ENCODE measurements at regions not wholly inside any gene's neighbourhood (a gene's known extent, or its start where the extent isn't known, plus 50 kb on each side); places are given as distances from the start of the nearest gene placed in this dataset.

GRCh38 chr2:147506889-147507288 is 337.9 kb upstream of the ACVR2A start:
- DNase-seq (ENCODE audit: low read depth in 3 of 3): no peak

DNA sequence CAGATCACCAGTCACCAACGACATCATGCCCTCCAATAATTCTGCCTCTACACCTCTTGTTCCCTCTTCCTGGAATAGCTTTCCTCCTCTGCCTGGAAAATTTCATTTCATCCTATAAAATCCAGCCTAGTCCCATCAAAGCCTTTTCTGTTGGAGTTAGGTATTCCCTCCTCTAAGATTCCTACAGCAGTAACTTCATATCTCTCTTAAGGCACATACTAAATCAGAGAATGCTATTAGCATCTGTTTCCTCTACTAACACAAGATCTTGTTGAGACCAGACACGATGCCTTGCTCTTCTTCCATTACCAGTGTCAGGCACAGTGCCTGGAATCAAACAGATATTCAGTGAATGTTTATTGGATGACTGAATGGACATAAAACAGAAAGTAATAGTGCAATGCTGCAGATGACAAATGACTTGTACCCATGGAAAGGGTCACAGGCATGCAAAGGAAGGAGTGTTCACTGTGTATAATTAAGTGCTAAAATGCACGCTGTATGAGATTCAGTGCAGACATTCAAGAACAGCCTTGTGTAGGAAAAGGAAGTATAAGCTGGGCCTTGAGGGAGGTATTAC is 342.0 kb upstream of the ACVR2A start:
- DNase-seq (ENCODE audit: low read depth in 3 of 3): no peak

DNA sequence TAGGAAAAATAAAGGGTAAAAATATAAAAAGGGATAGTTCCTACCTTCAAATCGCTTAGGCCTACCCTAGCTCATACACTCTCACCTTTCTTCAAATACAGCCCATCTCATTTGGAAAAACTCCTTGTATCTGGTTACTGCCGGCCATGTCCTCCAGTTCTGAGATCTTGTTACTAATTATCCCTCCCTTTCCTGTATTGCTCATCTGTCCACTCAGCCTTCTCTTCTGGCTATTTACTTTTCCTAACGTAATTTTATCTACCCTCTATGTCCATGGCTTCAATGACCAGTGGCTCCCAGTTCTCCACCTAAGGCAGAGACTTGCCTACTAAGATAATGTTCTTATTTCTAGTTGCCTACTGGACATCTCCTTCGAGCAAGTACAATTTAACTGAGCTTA is 342.9 kb upstream of the ACVR2A start:
- DNase-seq (ENCODE audit: low read depth in 3 of 3): no peak

DNA sequence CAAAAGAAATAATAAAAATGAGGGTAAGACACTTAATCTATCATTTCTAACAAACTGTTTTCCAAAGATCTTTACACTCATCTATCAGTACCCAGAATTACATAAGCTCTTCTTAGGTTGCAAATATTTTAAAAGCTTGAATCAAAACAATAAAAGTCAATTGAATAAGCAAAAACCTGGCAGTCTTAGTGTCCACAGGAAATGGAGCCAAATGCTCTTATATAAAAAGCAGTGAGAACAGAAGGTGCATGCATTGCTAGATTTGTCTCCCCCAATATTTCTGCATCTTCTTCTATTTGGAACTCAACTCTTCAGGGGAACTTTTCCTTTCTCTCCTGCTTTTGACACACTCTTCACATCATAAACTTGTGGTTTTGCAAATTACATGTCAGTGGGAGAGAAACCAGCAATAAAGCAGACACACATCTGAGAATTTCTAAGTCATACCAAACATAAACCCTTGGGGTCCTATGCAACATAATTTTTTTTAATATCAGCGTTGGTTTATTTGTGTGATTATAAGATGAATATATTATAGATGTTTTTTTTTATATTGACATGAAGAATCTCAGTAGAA is 343.9 kb upstream of the ACVR2A start:
- no peak for DNase-seq (ENCODE audit: low read depth in 3 of 3)

DNA sequence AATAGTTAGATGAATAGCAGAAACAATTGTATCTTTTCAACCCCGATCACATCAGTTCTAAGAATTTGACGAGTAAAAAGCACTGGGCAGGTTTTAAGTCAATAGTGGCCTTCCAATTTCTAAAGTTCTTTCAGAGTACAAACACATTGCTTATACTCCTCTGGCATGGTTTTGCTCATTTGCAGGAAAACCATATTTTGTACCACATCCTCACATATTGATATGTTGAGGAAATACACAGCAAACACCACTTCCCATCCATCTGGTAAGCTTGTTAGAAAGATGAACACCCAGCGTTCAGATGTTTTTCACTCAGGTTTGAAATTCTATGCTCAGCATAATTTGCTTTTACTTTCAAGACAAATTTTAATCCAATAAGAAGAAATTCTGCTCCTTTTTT is 344.6 kb upstream of the ACVR2A start:
- no peak for DNase-seq (ENCODE audit: low read depth in 3 of 3)

- no peak for DNase-seq (ENCODE audit: low read depth in 3 of 3)
Observed at GRCh38 chr2:147499785-147500184, 345.0 kb upstream of the ACVR2A start.

DNA sequence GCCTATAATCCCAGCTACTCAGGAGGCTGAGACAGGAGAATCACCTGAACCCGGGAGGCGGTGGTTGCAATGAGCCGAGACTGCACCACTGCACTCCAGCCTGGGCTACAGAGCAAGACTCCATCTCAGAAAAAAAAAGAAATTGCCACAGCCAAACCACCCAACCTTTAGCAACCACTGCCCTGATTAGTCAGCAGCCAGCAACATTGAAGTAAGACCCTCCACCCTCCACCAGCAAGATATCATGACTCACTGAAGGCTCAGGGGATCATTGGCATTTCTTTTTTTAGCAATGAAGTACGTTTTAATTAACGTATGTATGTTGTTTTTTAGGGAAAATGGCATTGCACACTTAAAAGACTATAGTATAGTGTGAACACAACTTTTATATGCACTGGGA is 349.1 kb upstream of the ACVR2A start:
- no peak for DNase-seq (ENCODE audit: low read depth in 3 of 3)

GRCh38 chr2:147492471-147492870 is 352.4 kb upstream of the ACVR2A start:
- no peak for DNase-seq (ENCODE audit: low read depth in 3 of 3)

- DNase-seq (ENCODE audit: low read depth in 3 of 3): no peak
Observed at GRCh38 chr2:147491506-147491905, 353.3 kb upstream of the ACVR2A start.

DNA sequence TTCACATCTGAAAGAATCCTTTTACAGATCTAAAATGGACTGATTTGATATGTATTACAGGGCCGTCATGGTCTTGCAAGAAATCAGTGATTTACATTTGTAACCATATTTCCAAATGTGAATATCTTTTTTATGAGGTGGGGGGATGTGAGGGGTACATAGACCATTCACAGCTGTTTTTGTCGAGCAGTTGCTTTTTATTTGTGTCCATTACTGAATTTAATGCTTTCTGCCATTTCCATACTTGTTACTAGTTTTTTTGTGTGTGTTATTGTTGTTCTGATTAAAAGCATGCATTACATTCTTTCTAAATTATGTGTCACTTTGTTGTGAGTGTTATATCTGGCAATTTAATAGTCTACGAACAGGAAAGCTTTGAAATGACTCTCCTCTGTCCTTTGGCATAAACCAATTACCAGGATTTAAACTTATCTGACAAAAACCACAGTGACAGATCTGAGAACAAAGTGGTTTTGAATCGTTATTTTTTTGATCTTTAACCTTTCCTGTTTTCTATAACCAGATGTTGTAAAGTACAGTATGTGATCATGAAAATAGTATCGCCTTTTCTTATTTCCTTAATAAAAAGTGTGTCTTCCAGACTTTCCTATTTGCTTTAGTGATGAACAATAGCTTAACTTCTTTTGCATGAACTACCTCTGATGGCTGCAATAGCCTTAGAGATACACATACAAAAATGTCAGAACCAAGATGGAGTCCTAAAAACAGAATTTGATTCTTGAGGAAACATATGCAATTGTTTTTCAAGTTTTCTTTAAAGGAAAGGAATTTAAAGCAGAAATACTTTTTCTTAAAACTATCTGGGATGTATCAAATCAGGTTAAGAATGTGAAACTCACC is 354.2 kb upstream of the ACVR2A start:
- DNase-seq (ENCODE audit: low read depth in 3 of 3): no peak

DNA sequence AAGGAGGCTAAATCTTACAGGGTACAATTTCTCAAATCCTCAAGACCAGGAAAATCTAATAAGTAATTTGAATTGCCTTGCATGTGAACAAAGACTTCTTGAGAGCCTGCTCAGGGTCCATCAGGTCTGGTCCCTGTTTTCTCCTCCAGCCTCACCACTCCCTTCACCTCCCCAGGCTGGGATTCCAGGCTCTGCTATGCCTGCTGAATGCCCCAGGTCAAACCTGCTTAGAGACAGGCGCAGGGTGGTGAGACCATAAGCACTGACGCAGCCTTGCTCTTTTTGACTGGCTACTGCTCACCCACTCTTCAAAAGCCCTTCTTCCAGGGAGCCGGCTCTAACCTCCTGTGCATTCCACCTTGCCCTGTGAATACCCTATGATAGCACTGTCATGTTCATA is 356.4 kb upstream of the ACVR2A start:
- DNase-seq (ENCODE audit: low read depth in 3 of 3): no peak

GRCh38 chr2:147487978-147488289 is 356.9 kb upstream of the ACVR2A start:
- DNase-seq (ENCODE audit: low read depth in 3 of 3): no peak

DNA sequence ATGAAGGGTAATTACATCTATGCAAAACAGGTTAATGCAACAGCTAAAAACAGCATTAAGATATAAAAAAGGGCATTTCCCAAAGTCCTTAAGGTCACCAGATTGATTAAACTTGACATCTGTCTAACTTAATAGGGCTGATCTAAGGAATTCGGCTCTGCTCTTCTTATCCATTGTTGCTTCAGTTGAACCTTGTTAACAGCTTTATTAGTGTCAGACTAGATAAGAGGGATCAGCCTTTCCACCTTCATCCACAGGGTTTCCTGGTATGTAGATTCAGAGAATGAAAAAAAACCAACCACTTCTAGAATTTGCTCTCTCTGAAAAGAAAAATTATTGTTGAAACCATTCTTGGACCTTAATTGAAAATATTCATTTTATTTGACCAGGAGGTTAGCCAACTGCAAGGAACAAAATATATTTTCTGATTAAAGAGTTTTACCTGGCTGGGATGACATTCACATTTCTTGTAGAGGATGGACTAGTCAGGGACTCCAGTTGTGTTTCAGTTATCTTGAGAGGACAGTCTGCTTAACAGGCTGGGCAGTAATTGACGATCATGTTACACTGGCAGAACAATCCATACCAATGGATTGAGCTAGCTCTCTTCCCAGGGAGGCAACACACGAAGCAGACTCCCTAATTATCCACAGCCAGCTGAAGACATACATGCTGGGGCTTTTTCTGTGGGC is 357.4 kb upstream of the ACVR2A start:
- no peak for DNase-seq (ENCODE audit: low read depth in 3 of 3)

- no peak for DNase-seq (ENCODE audit: low read depth in 3 of 3)
Observed at GRCh38 chr2:147485210-147485851, 359.5 kb upstream of the ACVR2A start.

- no peak for DNase-seq (ENCODE audit: low read depth in 3 of 3)
Observed at GRCh38 chr2:147483911-147484310, 360.9 kb upstream of the ACVR2A start.

DNA sequence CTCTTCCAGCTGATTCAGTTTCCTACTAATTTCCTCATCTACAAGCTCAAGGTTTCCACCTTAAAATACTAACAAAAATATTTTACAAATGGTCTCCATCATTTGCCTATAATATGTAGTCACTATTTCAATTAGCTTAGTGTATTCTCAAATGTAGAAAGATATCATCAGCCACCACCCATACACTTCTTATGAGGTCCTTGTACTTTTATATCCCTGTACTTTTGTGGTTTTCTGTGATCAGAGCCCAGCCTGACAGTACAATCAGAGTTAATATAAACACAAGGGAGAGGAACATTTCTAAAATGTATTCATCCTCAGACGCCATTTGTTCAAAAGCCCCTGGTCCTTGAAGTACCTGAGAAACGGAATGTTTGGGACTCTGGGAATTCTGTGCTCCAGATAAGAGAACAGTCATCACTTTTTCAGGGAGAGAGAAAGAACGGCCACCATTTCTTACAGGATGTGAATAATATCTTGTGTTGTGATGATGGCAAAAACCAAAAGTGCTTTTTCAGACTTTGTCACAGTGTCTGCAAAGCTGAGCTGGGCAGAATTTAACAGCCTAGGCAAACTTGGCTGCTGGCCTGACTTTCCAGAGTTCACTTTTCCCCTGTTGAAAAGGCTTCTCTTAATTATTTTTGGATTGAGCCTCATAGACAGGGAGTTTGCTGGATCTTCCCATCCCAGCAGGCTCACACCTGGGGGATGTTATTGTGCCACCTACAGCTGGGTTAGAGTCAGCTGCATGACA is 361.7 kb upstream of the ACVR2A start:
- DNase-seq (ENCODE audit: low read depth in 3 of 3): no peak

DNA sequence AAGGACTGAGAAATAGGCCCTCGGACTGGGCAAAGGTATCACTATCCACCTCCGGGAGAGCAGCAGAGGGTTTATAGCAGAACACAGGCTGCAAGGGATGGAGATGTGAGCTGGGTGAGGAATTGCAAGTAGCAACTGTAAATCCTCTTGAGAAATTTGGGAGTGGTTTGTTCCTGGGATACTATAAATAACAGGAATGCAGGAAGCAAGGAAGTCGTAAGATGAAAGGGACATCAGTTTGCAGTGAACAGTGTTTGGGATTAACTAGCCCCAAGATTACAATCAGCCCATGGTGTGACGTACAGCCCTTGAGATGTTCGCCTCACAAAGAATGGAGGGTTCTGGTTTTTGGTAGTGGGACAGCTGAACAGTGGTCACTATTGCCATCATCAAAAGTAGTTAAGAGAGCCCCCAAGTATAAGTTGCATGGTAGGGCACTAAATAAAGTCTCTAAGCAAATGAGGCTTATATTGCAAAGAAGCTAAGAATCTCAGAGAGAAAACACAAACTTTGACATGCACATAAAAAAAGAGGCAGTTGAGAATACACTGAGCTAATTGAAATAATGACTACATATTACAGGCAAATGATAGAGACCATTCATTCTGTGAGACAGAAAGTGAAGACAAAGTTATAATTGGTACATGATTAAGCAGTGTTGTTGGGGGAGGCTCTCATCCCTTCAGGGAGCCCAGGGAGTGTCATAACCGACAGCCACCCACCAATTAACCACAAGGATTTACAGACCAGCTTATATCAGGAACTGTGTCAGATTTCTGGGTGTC is 362.5 kb upstream of the ACVR2A start:
- DNase-seq (ENCODE audit: low read depth in 3 of 3): no peak

DNA sequence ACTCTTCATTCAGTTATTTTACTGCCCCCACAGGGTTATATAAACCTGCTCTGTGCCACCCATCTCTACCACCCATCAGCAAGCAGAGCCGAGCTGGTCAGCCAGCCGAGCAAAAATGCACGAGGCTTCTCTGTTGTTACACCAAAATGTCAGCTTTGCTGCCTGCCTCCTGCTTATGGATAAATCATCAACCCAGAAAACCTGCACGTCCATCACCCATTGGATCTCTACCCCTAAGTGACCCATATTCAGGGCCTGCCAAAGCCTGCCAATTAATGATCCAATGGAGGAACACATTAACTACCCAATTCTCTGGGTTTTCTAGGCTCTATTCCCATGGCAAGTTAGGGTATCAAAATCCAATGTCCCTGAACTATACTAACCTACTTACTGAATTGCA is 365.5 kb upstream of the ACVR2A start:
- no peak for DNase-seq (ENCODE audit: low read depth in 3 of 3)

- DNase-seq (ENCODE audit: low read depth in 3 of 3): no peak
Observed at GRCh38 chr2:147473075-147473474, 371.8 kb upstream of the ACVR2A start.

- DNase-seq (ENCODE audit: low read depth in 3 of 3): no peak
Observed at GRCh38 chr2:147471126-147471525, 373.7 kb upstream of the ACVR2A start.

- no peak for DNase-seq (ENCODE audit: low read depth in 3 of 3)
Observed at GRCh38 chr2:147469471-147469870, 375.4 kb upstream of the ACVR2A start.
